ENCODE measurements at regions not wholly inside any gene's neighbourhood (a gene's known extent, or its start where the extent isn't known, plus 50 kb on each side); places are given as distances from the start of the nearest gene placed in this dataset.

GRCh38 chr2:3132466-3132865 lies 245.2 kb downstream of the EIPR1 start:
- 79 to 87% methylated on average over 7 to 9 of the region's 10 CpGs for WGBS, 2 donors
- intact Hi-C loops (cut with DNase I): no loop called here
- no peak for DNase-seq
- no peak for TF ChIP-seq CTCF (IDR thresholded peaks at IDR 0.05)
- Histone ChIP-seq H3K27me3 (no peaks in the 10 kb centered on the region), H3K27ac (no peak overlapping the region), H3K9me3 (no peaks in the 10 kb centered on the region), H3K4me1 (no peaks in the 10 kb centered on the region), H3K36me3 (no peaks in the 10 kb centered on the region), H3K4me3 (replicated peaks in 1 of 3) (no peak overlapping the region)

GRCh38 chr2:3131636-3132326 lies 245.8 kb downstream of the EIPR1 start:
- H3K27me3 ChIP-seq: no peaks in the 10 kb centered on the region
- H3K4me3 ChIP-seq (replicated peaks in 1 of 3): no peak overlapping the region
- no peaks in the 10 kb centered on the region for H3K36me3 ChIP-seq
- intact Hi-C loops (cut with DNase I): no loop called here
- 57 to 63% methylated on average over 22 of the region's 22 CpGs for whole genome bisulfite sequencing, 2 donors
- no peak for TF ChIP-seq POLR2A (IDR thresholded peaks at IDR 0.05)
- no peak for TF ChIP-seq CTCF (IDR thresholded peaks at IDR 0.05)
- H3K27ac ChIP-seq: no peak overlapping the region
- H3K4me1 ChIP-seq: no peaks in the 10 kb centered on the region
- H3K9me3 ChIP-seq: no peaks in the 10 kb centered on the region
- peak; percentile 35 to 50 for DNase-seq

GRCh38 chr2:3130889-3131635 lies 246.6 kb downstream of the EIPR1 start:
- WGBS, 2 donors: 66 to 74% methylated on average over 19 of the region's 19 CpGs
- no peaks in the 10 kb centered on the region for H3K27me3 ChIP-seq
- intact Hi-C loops (cut with DNase I): no loop called here
- no peaks in the 10 kb centered on the region for H3K9me3 ChIP-seq
- H3K4me1 ChIP-seq: no peaks in the 10 kb centered on the region
- H3K4me3 ChIP-seq (replicated peaks in 1 of 3): no peak overlapping the region
- no peak overlapping the region for H3K27ac ChIP-seq
- no peak for TF ChIP-seq POLR2A (IDR thresholded peaks at IDR 0.05)
- TF ChIP-seq CTCF (IDR thresholded peaks at IDR 0.05): no peak
- DNase-seq: no peak
- H3K36me3 ChIP-seq: no peaks in the 10 kb centered on the region

- Histone ChIP-seq H3K36me3 (no peaks in the 10 kb centered on the region), H3K4me3 (replicated peaks in 1 of 3) (no peak overlapping the region), H3K4me1 (no peaks in the 10 kb centered on the region), H3K27me3 (no peaks in the 10 kb centered on the region), H3K9me3 (no peaks in the 10 kb centered on the region), H3K27ac (no peak overlapping the region)
- intact Hi-C loops (cut with DNase I): no loop called here
- 79 to 92% methylated on average over 4 of the region's 4 CpGs for WGBS, 2 donors
- TF ChIP-seq CTCF (IDR thresholded peaks at IDR 0.05) (no peak), POLR2A (IDR thresholded peaks at IDR 0.05) (no peak)
- no peak for DNase-seq
Observed at GRCh38 chr2:3130444-3130843, 247.2 kb downstream of the EIPR1 start.

- Histone ChIP-seq H3K4me3 (replicated peaks in 1 of 3) (no peak overlapping the region), H3K4me1 (no peaks in the 10 kb centered on the region)
- 83 to 87% methylated on average over 6 of the region's 6 CpGs for WGBS, 2 donors
Observed at GRCh38 chr2:3129867-3130266, 247.8 kb downstream of the EIPR1 start.

More at GRCh38 chr2:3129867-3130266, 247.8 kb downstream of the EIPR1 start:
- intact Hi-C loops (cut with DNase I): no loop called here
- DNase-seq: no peak
- no peak for TF ChIP-seq POLR2A (IDR thresholded peaks at IDR 0.05)
- TF ChIP-seq CTCF (IDR thresholded peaks at IDR 0.05): no peak
- no peaks in the 10 kb centered on the region for H3K9me3 ChIP-seq
- H3K27ac ChIP-seq: no peak overlapping the region
- H3K36me3 ChIP-seq: no peaks in the 10 kb centered on the region
- no peaks in the 10 kb centered on the region for H3K27me3 ChIP-seq

Data from thyroid gland (tissue), 4 donors.